NCI-H748 (cell line): ENCODE measurements at regions not wholly inside any gene's neighbourhood (a gene's known extent, or its start where the extent isn't known, plus 50 kb on each side); places are given as distances from the start of the nearest gene placed in this dataset.

Experiments used
- DNase-seq: peaks from one replicate; lab custom pipeline; 2025; ENCODE audit not compliant: unreplicated experiment; lab: John Stamatoyannopoulos, UW

GRCh38 chr4:174122705-174123104 lies 160.8 kb downstream of the FBXO8 start:
- DNase-seq: no peak

- peak; percentile 86 for DNase-seq
Measured at GRCh38 chr4:174120446-174121295, 162.8 kb downstream of the FBXO8 start.

- DNase-seq: peak; percentile 59
Measured at GRCh38 chr4:174119830-174120229, 163.6 kb downstream of the FBXO8 start.

DNA sequence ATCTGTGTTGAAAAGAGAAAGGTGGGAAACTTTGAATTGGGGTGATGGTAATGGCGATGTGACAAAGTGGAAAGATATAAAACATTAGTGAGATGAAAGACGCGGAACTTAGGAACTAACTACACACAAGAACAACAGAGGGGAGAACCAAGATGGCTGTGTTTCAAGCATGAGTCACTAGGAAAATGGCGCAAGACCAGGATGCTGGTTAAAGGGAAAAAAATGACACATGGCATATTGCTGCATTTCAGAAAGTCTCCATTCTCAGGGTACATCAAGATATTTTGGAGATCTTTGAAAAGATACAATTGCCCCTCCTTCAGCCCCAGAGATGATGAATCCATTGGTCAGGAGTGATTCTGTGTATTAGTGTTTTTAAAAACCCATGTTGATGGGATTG lies 164.4 kb downstream of the FBXO8 start:
- DNase-seq: peak; percentile 46

GRCh38 chr4:174118171-174118570 lies 165.3 kb downstream of the FBXO8 start:
- peak; percentile 72 for DNase-seq

GRCh38 chr4:174117445-174117844 lies 166.0 kb downstream of the FBXO8 start:
- peak; percentile 66 for DNase-seq

- no peak for DNase-seq
Measured at GRCh38 chr4:174116021-174116420, 167.4 kb downstream of the FBXO8 start.

DNA sequence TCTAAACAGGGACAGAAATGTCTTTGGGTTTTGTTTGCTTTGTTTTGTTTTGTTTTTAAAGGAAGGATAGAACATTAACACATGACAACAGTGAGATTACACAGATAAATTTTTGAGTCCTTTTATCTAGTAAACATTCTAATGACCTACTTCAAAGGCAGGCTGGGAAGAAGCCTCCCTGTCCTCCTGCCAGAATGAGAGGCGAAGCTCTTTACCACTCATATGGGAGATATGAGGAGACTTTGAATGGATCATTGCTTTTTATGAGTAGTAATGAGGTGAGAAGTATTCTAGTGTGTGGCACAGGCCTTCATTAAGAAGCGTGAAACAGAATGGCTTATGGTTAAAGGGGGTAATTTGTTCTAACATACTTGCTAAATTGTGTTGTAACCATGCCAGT lies 172.0 kb downstream of the FBXO8 start:
- peak; percentile 84 for DNase-seq

DNA sequence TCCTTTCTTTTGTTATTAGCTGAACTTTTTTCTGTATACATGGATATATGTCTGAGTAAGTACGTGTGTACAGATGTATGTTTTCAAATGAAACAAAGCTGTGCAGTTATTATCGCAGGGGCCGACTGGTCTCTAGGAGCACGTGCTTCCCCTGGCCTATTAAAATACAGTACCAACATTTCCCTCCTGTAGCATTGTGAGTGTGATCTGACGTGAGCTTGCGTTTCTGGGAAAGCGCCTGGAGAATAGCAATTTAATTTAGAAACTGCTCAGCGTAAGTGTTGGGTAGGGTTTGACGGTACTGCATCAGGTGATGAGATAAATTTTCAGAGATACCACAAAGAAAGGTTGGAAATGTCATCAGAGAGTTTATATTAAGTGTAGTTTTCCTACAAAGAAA lies 173.3 kb downstream of the FBXO8 start:
- no peak for DNase-seq

- no peak for DNase-seq
Measured at GRCh38 chr4:174107746-174108354, 175.6 kb downstream of the FBXO8 start.

GRCh38 chr4:174105202-174105601 lies 178.3 kb downstream of the FBXO8 start:
- no peak for DNase-seq

- no peak for DNase-seq
Measured at GRCh38 chr4:174100910-174101309, 182.6 kb downstream of the FBXO8 start.

- no peak for DNase-seq
Measured at GRCh38 chr4:174099712-174100111, 183.8 kb downstream of the FBXO8 start.

DNA sequence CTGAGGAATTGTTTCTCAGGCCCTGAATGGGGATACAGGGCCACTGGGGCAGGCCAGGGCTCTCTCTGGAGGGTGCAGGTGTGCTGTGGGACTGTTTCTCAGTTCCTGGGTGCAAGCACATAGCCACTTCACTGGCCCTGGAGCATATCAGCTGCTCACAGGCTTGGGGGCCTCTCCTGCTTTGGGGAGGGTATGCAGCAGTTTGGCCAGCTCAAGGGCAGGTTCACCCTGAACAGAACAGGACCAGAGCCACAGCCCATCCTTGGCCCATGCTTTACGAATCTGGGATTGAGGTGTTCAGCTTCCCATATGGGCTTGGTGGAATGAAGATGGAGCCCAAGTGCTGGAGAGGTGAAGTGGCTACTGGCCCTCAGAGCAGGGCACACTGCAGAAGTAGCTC lies 186.5 kb downstream of the FBXO8 start:
- DNase-seq: no peak

DNA sequence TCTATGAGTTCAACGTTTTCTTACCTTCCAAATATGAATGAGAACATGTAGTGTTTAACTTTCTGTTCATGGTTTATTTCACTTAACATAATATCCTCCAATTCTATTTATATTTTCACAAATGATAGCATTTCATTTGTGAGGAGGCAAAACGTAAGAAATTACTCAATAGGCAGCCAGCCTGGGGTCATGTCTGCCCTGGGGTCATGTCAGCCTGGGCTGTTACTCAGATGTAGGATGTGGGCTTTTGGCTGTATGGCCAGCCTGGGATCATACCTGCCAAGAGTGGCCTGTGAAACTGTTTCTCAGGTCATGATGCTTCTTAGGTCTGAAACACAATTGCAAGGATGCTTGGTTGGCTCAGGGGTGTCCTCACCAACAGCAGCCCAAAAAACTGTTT lies 187.0 kb downstream of the FBXO8 start:
- DNase-seq: no peak

DNA sequence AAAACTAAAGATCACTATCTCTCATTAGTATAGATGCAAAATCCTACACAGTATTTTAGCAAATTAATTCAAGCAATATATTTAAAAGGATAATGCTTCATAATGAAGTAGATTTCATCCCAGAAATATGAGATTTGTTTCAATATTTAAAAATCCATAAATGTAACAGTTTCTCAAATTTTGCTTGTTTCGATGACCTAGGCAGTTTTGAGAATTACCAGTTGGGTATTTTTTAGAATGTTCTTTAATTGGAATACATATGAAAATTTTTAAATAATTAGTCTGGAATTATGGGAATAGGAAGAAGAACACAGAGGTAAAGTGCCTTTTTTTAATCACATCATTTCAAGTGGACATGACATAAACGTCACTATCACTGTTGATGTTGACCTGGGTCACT lies 192.3 kb downstream of the FBXO8 start:
- DNase-seq: no peak

- DNase-seq: no peak
Measured at GRCh38 chr4:174089711-174090110, 193.8 kb downstream of the FBXO8 start.

DNA sequence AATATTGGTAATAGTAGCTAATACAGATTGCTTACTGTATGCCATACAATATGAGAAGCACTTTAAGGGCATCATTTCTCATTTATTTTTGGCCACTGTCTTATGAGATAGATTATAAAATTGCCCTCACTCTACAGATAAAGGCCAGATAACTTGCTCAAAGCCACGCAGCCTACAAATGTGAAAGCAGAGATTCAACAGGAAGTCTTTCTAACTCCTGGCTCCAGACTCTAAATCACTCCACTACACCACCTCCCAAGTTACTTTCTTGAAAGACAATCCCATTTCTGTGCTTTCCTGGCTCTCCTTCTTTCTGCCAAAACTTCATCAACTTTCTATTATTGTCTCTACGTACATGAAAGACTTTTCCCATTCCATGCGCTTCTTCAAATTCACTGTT lies 194.7 kb downstream of the FBXO8 start:
- no peak for DNase-seq

DNA sequence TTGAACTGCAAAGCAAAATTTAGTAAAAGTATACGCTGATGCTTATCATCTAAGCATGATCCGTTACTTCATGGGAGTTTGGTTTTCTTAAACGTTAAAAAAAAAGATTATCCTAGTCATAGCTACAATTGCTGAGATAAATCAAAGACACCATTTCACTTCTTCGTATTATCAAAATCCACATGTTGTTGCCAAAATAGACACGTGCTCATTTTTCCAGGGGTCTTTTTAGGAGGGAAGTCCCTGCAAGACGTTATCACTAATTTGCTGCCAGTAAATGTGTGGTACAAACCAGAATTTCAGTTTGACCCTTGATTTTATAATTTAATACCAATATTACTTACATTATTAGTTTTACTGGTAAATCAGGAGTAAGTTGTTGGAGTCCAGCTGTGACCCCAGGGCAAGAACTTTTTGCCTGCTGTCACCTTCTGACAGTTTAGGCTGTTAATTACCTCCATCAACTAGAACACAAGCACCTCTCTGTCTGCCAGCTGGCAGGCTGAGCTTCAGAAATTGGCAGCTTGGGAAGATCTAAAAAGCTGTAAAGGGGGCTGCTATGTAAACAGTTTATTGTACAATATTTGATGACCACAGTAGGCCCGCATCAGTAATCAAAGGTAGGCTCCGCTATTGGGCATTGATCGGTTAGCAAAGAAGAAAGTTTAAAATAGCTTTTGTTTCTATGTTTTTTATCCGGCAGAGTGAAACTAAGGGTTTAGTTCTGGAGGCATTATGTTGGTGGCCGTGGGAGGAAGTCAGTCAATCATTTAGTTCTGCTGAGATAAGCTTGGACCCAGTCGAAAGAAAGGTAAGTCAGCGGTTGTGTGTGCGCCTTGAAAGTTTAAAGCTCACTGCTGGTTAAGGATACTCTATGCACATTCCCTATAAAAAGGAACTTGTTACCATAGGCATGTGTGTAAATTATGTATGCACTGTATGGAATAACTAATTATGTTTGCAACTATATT lies 196.4 kb downstream of the FBXO8 start:
- DNase-seq: peak; percentile 82

- no peak for DNase-seq
Measured at GRCh38 chr4:174084981-174085380, 198.5 kb downstream of the FBXO8 start.

- DNase-seq: no peak
Measured at GRCh38 chr4:174084542-174084941, 198.9 kb downstream of the FBXO8 start.
